Naive thymus-derived CD4-positive, alpha-beta T cell (primary cell): ENCODE measurements at regions not wholly inside any gene's neighbourhood (a gene's known extent, or its start where the extent isn't known, plus 50 kb on each side); places are given as distances from the start of the nearest gene placed in this dataset.

Experiments
- ATAC-seq: fragments of 150-1000 bp; cut with Tn5 transposase; 2 replicates; pipeline ENCODE4 v1.10.0; 2021; ENCODE audit warnings: mild to moderate bottlenecking, moderate library complexity
- CTCF ChIA-PET: fragments of 350-600 bp; sonication (Branson Sonifier 250); formaldehyde crosslinking; loops from one replicate; lab custom pipeline; 2021; ENCODE audit warnings: antibody characterized with exemption; lab: Charles Lee
- POLR2A ChIA-PET: fragments of 350-600 bp; sonication (Branson Sonifier 250); formaldehyde crosslinking; loops from one replicate; lab custom pipeline; 2021; ENCODE audit warnings: antibody characterized with exemption, inconsistent platforms; lab: Charles Lee
- DNase-seq, 9 donors: peaks; one replicate each; pipeline versions ENCODE4 v3.0.0 to v3.0.0-alpha.2; 2020 to 2022; ENCODE audit warnings: mixed read lengths in 1 of 9
- H3K27ac ChIP-seq: one replicate; pipeline ENCODE4 v1.7.0; 2013; ENCODE audit warnings: mild to moderate bottlenecking, low read depth, low read length, moderate library complexity
- H3K27me3 ChIP-seq, 2 donors: one replicate each; pipeline ENCODE4 v1.7.0; 2013; ENCODE audit warnings: low read length in 2 of 2, mild to moderate bottlenecking in 2 of 2, moderate library complexity in 2 of 2; ENCODE audit not compliant: control insufficient read depth in 2 of 2, insufficient read depth in 2 of 2
- H3K36me3 ChIP-seq, 3 experiments: 1 replicate in 2 of 3; 2 replicates in 1 of 3; pipeline ENCODE4 v1.7.0; 2013; ENCODE audit warnings: low read length in 3 of 3, mild to moderate bottlenecking in 3 of 3, moderate library complexity in 1 of 3; ENCODE audit not compliant: insufficient read depth in 3 of 3, control insufficient read depth in 2 of 3
- H3K4me1 ChIP-seq, 2 donors: one replicate each; pipeline ENCODE4 v1.7.0; 2013; ENCODE audit warnings: low read length in 2 of 2, mild to moderate bottlenecking in 2 of 2, moderate library complexity in 1 of 2; ENCODE audit not compliant: control insufficient read depth in 2 of 2, insufficient read depth in 2 of 2
- H3K4me3 ChIP-seq: 2 replicates; pipeline ENCODE4 v1.7.0; 2013; ENCODE audit warnings: mild to moderate bottlenecking, low read length
- H3K9me3 ChIP-seq, 3 experiments: 1 replicate in 2 of 3; 2 replicates in 1 of 3; pipeline ENCODE4 v1.7.0; 2013; ENCODE audit warnings: low read length in 3 of 3; ENCODE audit not compliant: control insufficient read depth in 2 of 3
- H3K27ac Mint-ChIP-seq, 9 donors: one replicate each; pipeline ENCODE4 v1.8.0; 2020 to 2022; ENCODE audit warnings: mixed read lengths in 9 of 9, mild to moderate bottlenecking in 8 of 9, moderate library complexity in 5 of 9, inconsistent platforms in 2 of 9
- H3K27me3 Mint-ChIP-seq, 5 donors: one replicate each; pipeline ENCODE4 v1.8.0; 2021 to 2022; ENCODE audit warnings: mixed read lengths in 5 of 5, mild to moderate bottlenecking in 1 of 5
- H3K36me3 Mint-ChIP-seq, 5 donors: one replicate each; pipeline ENCODE4 v1.8.0; 2020 to 2022; ENCODE audit warnings: mixed read lengths in 5 of 5, mild to moderate bottlenecking in 3 of 5, inconsistent platforms in 1 of 5
- H3K4me1 Mint-ChIP-seq, 7 donors: one replicate each; pipeline ENCODE4 v1.8.0; 2020 to 2022; ENCODE audit warnings: mixed read lengths in 7 of 7, mild to moderate bottlenecking in 3 of 7, inconsistent platforms in 1 of 7
- H3K4me3 Mint-ChIP-seq, 10 donors: one replicate each; pipeline ENCODE4 v1.8.0; 2020 to 2022; ENCODE audit warnings: mild to moderate bottlenecking in 10 of 10, mixed read lengths in 10 of 10, moderate library complexity in 6 of 10, inconsistent platforms in 2 of 10
- H3K9me3 Mint-ChIP-seq, 11 donors: one replicate each; pipeline ENCODE4 v1.8.0; 2020 to 2022; ENCODE audit warnings: mixed read lengths in 11 of 11, mild to moderate bottlenecking in 4 of 11, inconsistent platforms in 1 of 11, moderate library complexity in 1 of 11
- intact Hi-C, 2 donors: fragments of 100-400 bp; cut with micrococcal nuclease; formaldehyde crosslinking; loops; one replicate each; pipeline ENCODE4 v1.15.1; 2023

GRCh38 chr20:60455272-60455671, 497.0 kb downstream of the CDH26 start:
- Histone ChIP-seq H3K27ac (no peak overlapping the region), H3K36me3 (no peaks in the 10 kb centered on the region), H3K4me1 (no peaks in the 10 kb centered on the region), H3K9me3 (no peaks in the 10 kb centered on the region), H3K4me3 (no peak overlapping the region), H3K27me3 (no peaks in the 10 kb centered on the region)
- H3K4me1 Mint-ChIP-seq: peaks cover 0 to 2% (median 0%) of the 10 kb centered on the region in 7 donors
- H3K27me3 Mint-ChIP-seq: peaks cover 0 to 38% (median 16%) of the 10 kb centered on the region in 5 donors
- ChIA-PET CTCF (interaction anchor here (0.6 kb wide), 1 partner anchor 11 kb away, joined by 3 read pairs; no protein-coding TSS in a partner anchor), POLR2A (no interaction called here)
- intact Hi-C loops: no loop called here
- ATAC-seq (no peak), DNase-seq (no peak)
- H3K27ac Mint-ChIP-seq: no peak overlapping the region
- peaks cover 0 to 6% (median 0%) of the 10 kb centered on the region in 5 donors for H3K36me3 Mint-ChIP-seq
- peaks cover 0 to 9% (median 3%) of the 10 kb centered on the region in 11 donors for H3K9me3 Mint-ChIP-seq
- no peak overlapping the region for H3K4me3 Mint-ChIP-seq

GRCh38 chr20:60459212-60459611, 501.0 kb downstream of the CDH26 start:
- H3K9me3 ChIP-seq: no peaks in the 10 kb centered on the region
- Mint-ChIP-seq H3K27ac (no peak overlapping the region), H3K27me3 (peaks cover 2 to 33% (median 16%) of the 10 kb centered on the region in 5 donors), H3K4me3 (no peak overlapping the region), H3K9me3 (peaks cover 0 to 12% (median 6%) of the 10 kb centered on the region in 11 donors), H3K36me3 (peaks cover 0 to 6% (median 0%) of the 10 kb centered on the region in 5 donors), H3K4me1 (no peaks in the 10 kb centered on the region)
- H3K27me3 ChIP-seq: no peaks in the 10 kb centered on the region
- DNase-seq (no peak), ATAC-seq (no peak)
- no peak overlapping the region for H3K27ac ChIP-seq
- no peaks in the 10 kb centered on the region for H3K4me1 ChIP-seq
- ChIA-PET CTCF (no interaction called here), POLR2A (no interaction called here)
- no peaks in the 10 kb centered on the region for H3K36me3 ChIP-seq
- intact Hi-C loops: no loop called here
- H3K4me3 ChIP-seq: no peak overlapping the region

- ATAC-seq: no peak
- peaks cover 2 to 27% (median 20%) of the 10 kb centered on the region in 5 donors for H3K27me3 Mint-ChIP-seq
- Histone ChIP-seq H3K27me3 (no peaks in the 10 kb centered on the region), H3K4me1 (no peaks in the 10 kb centered on the region), H3K27ac (no peak overlapping the region), H3K9me3 (no peaks in the 10 kb centered on the region), H3K36me3 (no peaks in the 10 kb centered on the region), H3K4me3 (no peak overlapping the region)
- CTCF ChIA-PET: no interaction called here
- intact Hi-C loops: no loop called here
- peaks cover 0 to 6% (median 0%) of the 10 kb centered on the region in 5 donors for H3K36me3 Mint-ChIP-seq
- H3K4me1 Mint-ChIP-seq: no peaks in the 10 kb centered on the region
- H3K4me3 Mint-ChIP-seq: no peak overlapping the region
- POLR2A ChIA-PET: no interaction called here
- H3K9me3 Mint-ChIP-seq: peaks cover 0 to 12% (median 6%) of the 10 kb centered on the region in 11 donors
- DNase-seq: no peak
- no peak overlapping the region for H3K27ac Mint-ChIP-seq
Measured at GRCh38 chr20:60461993-60462392, 503.8 kb downstream of the CDH26 start.

GRCh38 chr20:60463798-60464197, 505.6 kb downstream of the CDH26 start:
- Mint-ChIP-seq H3K36me3 (no peaks in the 10 kb centered on the region), H3K27ac (no peak overlapping the region), H3K4me3 (no peak overlapping the region), H3K4me1 (no peaks in the 10 kb centered on the region), H3K9me3 (peaks cover 0 to 12% (median 5%) of the 10 kb centered on the region in 11 donors), H3K27me3 (peaks cover 2 to 22% (median 14%) of the 10 kb centered on the region in 5 donors)
- intact Hi-C loops: no loop called here
- H3K27ac ChIP-seq: no peak overlapping the region
- ATAC-seq (no peak), DNase-seq (no peak)
- H3K27me3 ChIP-seq: no peaks in the 10 kb centered on the region
- H3K9me3 ChIP-seq: no peaks in the 10 kb centered on the region
- H3K36me3 ChIP-seq: no peaks in the 10 kb centered on the region
- ChIA-PET POLR2A (no interaction called here), CTCF (no interaction called here)
- no peaks in the 10 kb centered on the region for H3K4me1 ChIP-seq
- H3K4me3 ChIP-seq: no peak overlapping the region

GRCh38 chr20:60465439-60465838, 507.2 kb downstream of the CDH26 start:
- Mint-ChIP-seq H3K27ac (no peak overlapping the region), H3K4me3 (no peak overlapping the region), H3K36me3 (no peaks in the 10 kb centered on the region), H3K4me1 (no peaks in the 10 kb centered on the region), H3K27me3 (peaks cover 2 to 13% (median 5%) of the 10 kb centered on the region in 5 donors), H3K9me3 (peaks cover 0 to 8% (median 0%) of the 10 kb centered on the region in 11 donors)
- no peaks in the 10 kb centered on the region for H3K4me1 ChIP-seq
- no peak overlapping the region for H3K4me3 ChIP-seq
- H3K9me3 ChIP-seq: no peaks in the 10 kb centered on the region
- H3K27me3 ChIP-seq: no peaks in the 10 kb centered on the region
- POLR2A ChIA-PET: no interaction called here
- no peak overlapping the region for H3K27ac ChIP-seq
- ATAC-seq: no peak
- intact Hi-C loops: no loop called here
- DNase-seq: no peak
- no peaks in the 10 kb centered on the region for H3K36me3 ChIP-seq
- CTCF ChIA-PET: no interaction called here

GRCh38 chr20:60465993-60466686, 507.9 kb downstream of the CDH26 start:
- no peak overlapping the region for H3K27ac Mint-ChIP-seq
- peaks cover 2 to 13% (median 5%) of the 10 kb centered on the region in 5 donors for H3K27me3 Mint-ChIP-seq
- Histone ChIP-seq H3K9me3 (no peaks in the 10 kb centered on the region), H3K4me3 (no peak overlapping the region), H3K4me1 (no peaks in the 10 kb centered on the region), H3K36me3 (no peaks in the 10 kb centered on the region), H3K27me3 (no peaks in the 10 kb centered on the region), H3K27ac (no peak overlapping the region)
- ATAC-seq (no peak), DNase-seq (no peak)
- no peak overlapping the region for H3K4me3 Mint-ChIP-seq
- H3K4me1 Mint-ChIP-seq: no peaks in the 10 kb centered on the region
- intact Hi-C loops: no loop called here
- peaks cover 0 to 11% (median 0%) of the 10 kb centered on the region in 11 donors for H3K9me3 Mint-ChIP-seq
- ChIA-PET POLR2A (no interaction called here), CTCF (no interaction called here)
- no peaks in the 10 kb centered on the region for H3K36me3 Mint-ChIP-seq

- intact Hi-C loops: no loop called here
- H3K27ac Mint-ChIP-seq: no peak overlapping the region
- no peaks in the 10 kb centered on the region for H3K4me1 ChIP-seq
Measured at GRCh38 chr20:60466687-60467022, 508.4 kb downstream of the CDH26 start.

More at GRCh38 chr20:60466687-60467022, 508.4 kb downstream of the CDH26 start:
- peaks cover 0 to 11% (median 0%) of the 10 kb centered on the region in 11 donors for H3K9me3 Mint-ChIP-seq
- H3K4me3 Mint-ChIP-seq: no peak overlapping the region
- Histone ChIP-seq H3K4me3 (no peak overlapping the region), H3K9me3 (no peaks in the 10 kb centered on the region), H3K27me3 (no peaks in the 10 kb centered on the region), H3K36me3 (no peaks in the 10 kb centered on the region), H3K27ac (no peak overlapping the region)
- peaks cover 2 to 13% (median 5%) of the 10 kb centered on the region in 5 donors for H3K27me3 Mint-ChIP-seq
- H3K36me3 Mint-ChIP-seq: no peaks in the 10 kb centered on the region
- POLR2A ChIA-PET: no interaction called here
- ATAC-seq (no peak), DNase-seq (no peak)
- H3K4me1 Mint-ChIP-seq: no peaks in the 10 kb centered on the region
- CTCF ChIA-PET: no interaction called here
